ENCODE measurements at regions not wholly inside any gene's neighbourhood (a gene's known extent, or its start where the extent isn't known, plus 50 kb on each side); places are given as distances from the start of the nearest gene placed in this dataset.

DNA sequence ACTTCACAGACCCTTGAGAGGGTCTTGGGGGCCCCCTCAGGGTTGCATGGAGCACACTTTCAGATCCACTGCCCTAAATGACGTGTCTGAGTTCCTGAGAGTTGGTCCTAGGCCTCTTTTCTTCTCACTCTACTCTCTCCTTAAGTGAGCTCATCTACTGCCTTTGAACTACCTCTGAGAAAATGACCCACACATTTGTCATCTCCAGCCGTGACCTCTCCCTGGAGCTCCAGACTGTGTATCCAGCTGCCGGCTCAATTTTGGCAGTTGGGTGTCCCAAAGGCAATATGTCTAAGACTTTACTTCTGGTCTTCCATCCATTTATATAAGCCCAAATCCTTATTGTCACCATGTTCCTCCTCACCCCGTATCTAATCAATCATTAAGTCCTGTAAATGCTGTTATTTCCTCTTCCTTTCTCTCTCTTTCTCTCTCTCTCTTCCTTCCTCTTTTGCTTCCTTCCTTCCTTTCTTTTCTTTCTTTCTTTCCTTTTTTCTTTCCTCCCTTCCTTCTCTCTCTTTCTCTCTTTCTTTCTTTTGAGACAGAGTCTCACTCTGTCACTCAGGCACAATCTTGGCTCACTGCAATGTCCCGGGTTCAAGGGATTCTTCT is 51.2 kb upstream of the HSPA9 start:
- no peak for DNase-seq (ENCODE audit: low spot score)
- no peak for FAIRE-seq

GRCh38 chr5:138625134-138625533 is 49.9 kb upstream of the HSPA9 start:
- FAIRE-seq (no peak), DNase-seq (ENCODE audit: low spot score) (no peak)
